OCI-LY3 (cell line): ENCODE measurements at regions not wholly inside any gene's neighbourhood (a gene's known extent, or its start where the extent isn't known, plus 50 kb on each side); places are given as distances from the start of the nearest gene placed in this dataset.

Source experiments
- CTCF ChIP-seq: fragments of 200-600, 300-600 bp; sonication (generic); IDR thresholded peaks from 2 replicates; pipeline ENCODE4 v1.5.1; 2014; ENCODE audit warnings: antibody characterized with exemption, low read length, low read depth
- EZH2phosphoT487 ChIP-seq: fragments of 200-600 bp; shearing (Covaris generic); IDR thresholded peaks from 2 replicates; pipeline ENCODE4 v1.6.1; 2018; ENCODE audit warnings: antibody characterized with exemption, mixed run types, low read depth

GRCh38 chr12:102676812-102677211 lies 196.4 kb upstream of the IGF1 start:
- TF ChIP-seq CTCF (no peak), EZH2phosphoT487 (no peak)
